Stimulated activated CD4-positive, alpha-beta T cell treated with anti-CD3 and anti-CD28 coated beads, TNF-alpha, amount 100 ng/mL, for 24 hours (primary cell): ENCODE measurements at regions not wholly inside any gene's neighbourhood (a gene's known extent, or its start where the extent isn't known, plus 50 kb on each side); places are given as distances from the start of the nearest gene placed in this dataset.

Experiments used
- DNase-seq, 3 experiments: peaks; one replicate each; pipeline ENCODE4 v3.0.0-alpha.2; 2020; ENCODE audit warnings: low read depth in 3 of 3

- DNase-seq: no peak
These were observed 57.3 kb upstream of the TANK start for GRCh38 chr2:161102770-161103450.

- no peak for DNase-seq
These were observed 56.8 kb upstream of the TANK start for GRCh38 chr2:161103451-161103831.

GRCh38 chr2:161104054-161104553, 56.1 kb upstream of the TANK start:
- no peak for DNase-seq

- DNase-seq: no peak
These were observed 53.0 kb upstream of the TANK start for GRCh38 chr2:161107265-161107664.
